Uterus (tissue), 2 donors: ENCODE measurements at regions not wholly inside any gene's neighbourhood (a gene's known extent, or its start where the extent isn't known, plus 50 kb on each side); places are given as distances from the start of the nearest gene placed in this dataset.

Experiments used
- POLR2A ChIP-seq, 2 donors: fragments of 450-650 bp; IDR thresholded peaks; one replicate each; pipeline ENCODE4 v1.6.1; 2016; ENCODE audit warnings: antibody characterized with exemption in 2 of 2, mild to moderate bottlenecking in 1 of 2, moderate library complexity in 1 of 2
- TF ChIP-seq, protein P1 (sequence below), 4 experiments: fragments of 200-600 bp in 2 of 4; fragments of 450-650 bp in 2 of 4; sonication (generic) in 2 of 4; IDR thresholded peaks; one replicate each; pipeline ENCODE4 v1.5.1; 2016 to 2019; ENCODE audit warnings: antibody characterized with exemption in 4 of 4, mild to moderate bottlenecking in 2 of 4, moderate library complexity in 1 of 4

DNA sequence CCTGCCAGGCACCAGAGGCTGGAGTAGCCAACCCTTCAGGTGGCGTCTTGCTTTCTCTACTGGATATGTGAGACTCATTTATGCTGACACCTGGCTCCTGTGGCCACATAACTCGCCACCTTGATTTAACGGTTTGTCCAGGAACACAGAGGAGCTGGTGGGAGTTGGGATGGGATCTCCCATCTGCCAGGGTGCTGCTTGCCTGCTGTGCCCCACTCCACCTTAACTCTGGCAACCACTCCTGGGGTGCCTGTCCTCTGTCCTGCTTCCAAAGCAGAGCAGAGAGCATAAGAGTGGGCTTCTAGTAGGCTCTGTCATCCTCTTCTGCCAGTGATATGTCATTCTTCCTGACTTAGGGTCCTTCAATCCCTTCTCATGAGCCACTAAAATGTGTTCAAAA is 63.4 kb upstream of the ZNF423 start:
- no peak for TF ChIP-seq POLR2A (IDR thresholded peaks at IDR 0.05)
- TF ChIP-seq, protein P1, sequence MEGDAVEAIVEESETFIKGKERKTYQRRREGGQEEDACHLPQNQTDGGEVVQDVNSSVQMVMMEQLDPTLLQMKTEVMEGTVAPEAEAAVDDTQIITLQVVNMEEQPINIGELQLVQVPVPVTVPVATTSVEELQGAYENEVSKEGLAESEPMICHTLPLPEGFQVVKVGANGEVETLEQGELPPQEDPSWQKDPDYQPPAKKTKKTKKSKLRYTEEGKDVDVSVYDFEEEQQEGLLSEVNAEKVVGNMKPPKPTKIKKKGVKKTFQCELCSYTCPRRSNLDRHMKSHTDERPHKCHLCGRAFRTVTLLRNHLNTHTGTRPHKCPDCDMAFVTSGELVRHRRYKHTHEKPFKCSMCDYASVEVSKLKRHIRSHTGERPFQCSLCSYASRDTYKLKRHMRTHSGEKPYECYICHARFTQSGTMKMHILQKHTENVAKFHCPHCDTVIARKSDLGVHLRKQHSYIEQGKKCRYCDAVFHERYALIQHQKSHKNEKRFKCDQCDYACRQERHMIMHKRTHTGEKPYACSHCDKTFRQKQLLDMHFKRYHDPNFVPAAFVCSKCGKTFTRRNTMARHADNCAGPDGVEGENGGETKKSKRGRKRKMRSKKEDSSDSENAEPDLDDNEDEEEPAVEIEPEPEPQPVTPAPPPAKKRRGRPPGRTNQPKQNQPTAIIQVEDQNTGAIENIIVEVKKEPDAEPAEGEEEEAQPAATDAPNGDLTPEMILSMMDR (IDR thresholded peaks at IDR 0.05): no peak
